Astrocyte (in vitro differentiated cells and primary cell): ENCODE measurements at regions not wholly inside any gene's neighbourhood (a gene's known extent, or its start where the extent isn't known, plus 50 kb on each side); places are given as distances from the start of the nearest gene placed in this dataset.

Source experiments
- DNase-seq: peaks from one replicate; pipeline ENCODE4 v3.0.0-alpha.2; 2010; ENCODE audit warnings: low read depth
- FAIRE-seq: peaks from 2 replicates; lab custom pipeline; 2011; peaks lifted over from hg19 to GRCh38; lab: Jason Lieb, UNC
- H2AFZ ChIP-seq: 2 replicates; pipeline ENCODE4 v1.6.0; 2012; ENCODE audit warnings: low read depth, low read length, inconsistent platforms
- H3K27ac ChIP-seq: 2 replicates; pipeline ENCODE4 v1.5.1; 2011; ENCODE audit warnings: low read depth, low read length, inconsistent platforms
- H3K27me3 ChIP-seq: 2 replicates; pipeline ENCODE4 v1.6.0; 2011; ENCODE audit warnings: low read length, inconsistent platforms; ENCODE audit not compliant: insufficient read depth
- H3K36me3 ChIP-seq: 2 replicates; pipeline ENCODE4 v1.5.1; 2011; ENCODE audit warnings: low read length, inconsistent platforms; ENCODE audit not compliant: insufficient read depth
- H3K4me1 ChIP-seq: 2 replicates; pipeline ENCODE4 v1.5.1; 2011; ENCODE audit warnings: low read length, inconsistent platforms; ENCODE audit not compliant: insufficient read depth
- H3K4me2 ChIP-seq: 2 replicates; pipeline ENCODE4 v1.6.0; 2012; ENCODE audit warnings: low read length, inconsistent platforms
- H3K4me3 ChIP-seq: 2 replicates; pipeline ENCODE4 v1.5.1; 2011; ENCODE audit warnings: low read depth, mild to moderate bottlenecking, low read length, inconsistent platforms; ENCODE audit not compliant: insufficient read depth
- H3K79me2 ChIP-seq: 2 replicates; pipeline ENCODE4 v1.6.0; 2012; ENCODE audit warnings: mild to moderate bottlenecking, low read length, inconsistent platforms; ENCODE audit not compliant: insufficient read depth
- H3K9ac ChIP-seq: 2 replicates; pipeline ENCODE4 v1.6.0; 2012; ENCODE audit warnings: mild to moderate bottlenecking, low read length, inconsistent platforms
- H3K9me3 ChIP-seq: 2 replicates; pipeline ENCODE4 v1.5.1; 2012; ENCODE audit warnings: low read depth, mild to moderate bottlenecking, low read length, inconsistent platforms; ENCODE audit not compliant: insufficient read depth
- H4K20me1 ChIP-seq: 2 replicates; pipeline ENCODE4 v1.6.0; 2012; ENCODE audit warnings: low read length, inconsistent platforms; ENCODE audit not compliant: insufficient read depth
- H3K27ac Mint-ChIP-seq: one replicate; pipeline ENCODE4 v1.8.0; 2021; ENCODE audit warnings: mild to moderate bottlenecking, mixed read lengths; ENCODE audit not compliant: unreplicated experiment
- H3K27me3 Mint-ChIP-seq: one replicate; pipeline ENCODE4 v1.8.0; 2021; ENCODE audit warnings: low read depth, mixed read lengths; ENCODE audit not compliant: unreplicated experiment
- H3K36me3 Mint-ChIP-seq: one replicate; pipeline ENCODE4 v1.8.0; 2021; ENCODE audit warnings: low read depth, mixed read lengths; ENCODE audit not compliant: unreplicated experiment
- H3K4me1 Mint-ChIP-seq: one replicate; pipeline ENCODE4 v1.8.0; 2021; ENCODE audit warnings: low read depth, mixed read lengths; ENCODE audit not compliant: unreplicated experiment
- H3K4me3 Mint-ChIP-seq: one replicate; pipeline ENCODE4 v1.8.0; 2021; ENCODE audit warnings: mild to moderate bottlenecking, moderate library complexity, mixed read lengths; ENCODE audit not compliant: unreplicated experiment
- H3K9me3 Mint-ChIP-seq: one replicate; pipeline ENCODE4 v1.8.0; 2021; ENCODE audit warnings: mild to moderate bottlenecking, mixed read lengths; ENCODE audit not compliant: unreplicated experiment
- EZH2 ChIP-seq: IDR thresholded peaks from 2 replicates; pipeline ENCODE4 v1.6.1; 2012; ENCODE audit warnings: mild to moderate bottlenecking, low read length, inconsistent platforms; ENCODE audit not compliant: insufficient read depth
- TF ChIP-seq, protein P1 (sequence below): IDR thresholded peaks from 2 replicates; pipeline ENCODE4 v1.5.1; 2011; ENCODE audit warnings: low read depth, mild to moderate bottlenecking, inconsistent platforms, low read length, moderate library complexity; ENCODE audit not compliant: insufficient read depth

- H3K4me3 Mint-ChIP-seq: no peak overlapping the region
- Histone ChIP-seq H3K4me2 (no peak overlapping the region), H3K9ac (no peak overlapping the region), H2AFZ (no peak overlapping the region), H3K27ac (no peak overlapping the region), H3K4me1 (no peaks in the 10 kb centered on the region), H3K9me3 (no peaks in the 10 kb centered on the region), H3K36me3 (no peaks in the 10 kb centered on the region), H3K79me2 (no peaks in the 10 kb centered on the region), H3K4me3 (no peak overlapping the region), H3K27me3 (no peaks in the 10 kb centered on the region), H4K20me1 (no peaks in the 10 kb centered on the region)
- no peak overlapping the region for H3K27ac Mint-ChIP-seq
- no peaks in the 10 kb centered on the region for H3K9me3 Mint-ChIP-seq
- TF ChIP-seq, protein P1, sequence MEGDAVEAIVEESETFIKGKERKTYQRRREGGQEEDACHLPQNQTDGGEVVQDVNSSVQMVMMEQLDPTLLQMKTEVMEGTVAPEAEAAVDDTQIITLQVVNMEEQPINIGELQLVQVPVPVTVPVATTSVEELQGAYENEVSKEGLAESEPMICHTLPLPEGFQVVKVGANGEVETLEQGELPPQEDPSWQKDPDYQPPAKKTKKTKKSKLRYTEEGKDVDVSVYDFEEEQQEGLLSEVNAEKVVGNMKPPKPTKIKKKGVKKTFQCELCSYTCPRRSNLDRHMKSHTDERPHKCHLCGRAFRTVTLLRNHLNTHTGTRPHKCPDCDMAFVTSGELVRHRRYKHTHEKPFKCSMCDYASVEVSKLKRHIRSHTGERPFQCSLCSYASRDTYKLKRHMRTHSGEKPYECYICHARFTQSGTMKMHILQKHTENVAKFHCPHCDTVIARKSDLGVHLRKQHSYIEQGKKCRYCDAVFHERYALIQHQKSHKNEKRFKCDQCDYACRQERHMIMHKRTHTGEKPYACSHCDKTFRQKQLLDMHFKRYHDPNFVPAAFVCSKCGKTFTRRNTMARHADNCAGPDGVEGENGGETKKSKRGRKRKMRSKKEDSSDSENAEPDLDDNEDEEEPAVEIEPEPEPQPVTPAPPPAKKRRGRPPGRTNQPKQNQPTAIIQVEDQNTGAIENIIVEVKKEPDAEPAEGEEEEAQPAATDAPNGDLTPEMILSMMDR: no peak
- TF ChIP-seq EZH2: no peak
- FAIRE-seq: no peak
- no peaks in the 10 kb centered on the region for H3K27me3 Mint-ChIP-seq
- H3K36me3 Mint-ChIP-seq: no peaks in the 10 kb centered on the region
- DNase-seq: no peak
- H3K4me1 Mint-ChIP-seq: no peaks in the 10 kb centered on the region
These were observed 893.5 kb downstream of the TRIML1 start for GRCh38 chr4:189032606-189033338.

DNA sequence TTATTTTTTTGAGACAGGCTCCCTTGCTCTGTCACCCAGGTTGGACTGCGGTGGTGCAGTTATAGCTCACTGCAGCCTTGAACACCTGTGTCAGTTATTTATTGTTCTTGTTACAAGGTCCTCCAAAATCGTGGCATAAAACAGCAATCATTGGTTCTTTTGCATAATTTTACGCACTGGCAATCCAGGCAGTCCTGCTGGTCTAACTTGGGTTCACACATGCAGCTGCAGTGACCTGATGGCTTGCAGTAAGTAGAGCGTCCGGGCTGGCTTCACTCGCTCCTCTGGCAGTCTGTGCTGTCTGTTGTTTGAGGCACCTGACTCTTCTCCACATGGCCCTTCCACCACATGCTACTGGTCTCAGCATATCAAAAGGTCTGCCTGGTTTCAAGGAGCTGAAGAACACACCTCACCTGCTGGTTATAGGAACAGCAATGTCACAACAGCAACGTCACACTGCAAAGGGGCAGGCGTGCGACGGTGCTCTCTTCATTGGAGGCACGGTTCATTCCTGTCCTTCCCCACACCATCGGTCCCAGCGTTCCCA, 894.6 kb downstream of the TRIML1 start:
- Histone ChIP-seq H3K36me3 (no peaks in the 10 kb centered on the region), H3K4me3 (no peak overlapping the region), H2AFZ (no peak overlapping the region), H3K4me1 (no peaks in the 10 kb centered on the region), H3K9ac (no peak overlapping the region), H3K4me2 (no peak overlapping the region), H4K20me1 (no peaks in the 10 kb centered on the region), H3K9me3 (no peaks in the 10 kb centered on the region), H3K27ac (no peak overlapping the region), H3K27me3 (no peaks in the 10 kb centered on the region), H3K79me2 (no peaks in the 10 kb centered on the region)
- H3K4me3 Mint-ChIP-seq: no peak overlapping the region
- H3K9me3 Mint-ChIP-seq: no peaks in the 10 kb centered on the region
- TF ChIP-seq, protein P1: no peak
- no peak for TF ChIP-seq EZH2
- no peaks in the 10 kb centered on the region for H3K27me3 Mint-ChIP-seq
- no peaks in the 10 kb centered on the region for H3K36me3 Mint-ChIP-seq
- H3K27ac Mint-ChIP-seq: no peak overlapping the region
- DNase-seq (no peak), FAIRE-seq (no peak)
- H3K4me1 Mint-ChIP-seq: no peaks in the 10 kb centered on the region

DNA sequence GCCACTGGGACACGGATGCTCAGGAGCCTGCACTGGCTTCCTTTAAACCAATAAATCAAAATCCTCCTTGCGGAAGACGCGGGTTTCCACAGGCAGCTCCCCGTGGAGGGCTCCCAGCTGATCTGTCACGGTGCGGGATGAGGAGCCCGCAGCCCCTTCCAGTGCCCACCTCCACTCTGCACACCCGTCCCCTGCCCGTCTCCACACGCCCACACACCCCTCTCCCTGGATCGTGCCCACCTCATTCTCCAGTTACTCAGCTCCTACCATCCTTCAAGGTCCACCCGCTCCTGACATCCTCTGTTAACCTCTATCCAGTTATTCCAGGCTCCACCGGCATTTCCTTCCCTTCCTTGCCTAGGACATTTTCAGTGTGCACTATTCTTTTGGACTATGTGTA, 895.9 kb downstream of the TRIML1 start:
- Mint-ChIP-seq H3K36me3 (no peaks in the 10 kb centered on the region), H3K4me3 (no peak overlapping the region), H3K9me3 (no peaks in the 10 kb centered on the region), H3K27me3 (no peaks in the 10 kb centered on the region), H3K27ac (no peak overlapping the region), H3K4me1 (no peaks in the 10 kb centered on the region)
- H3K4me2 ChIP-seq: no peak overlapping the region
- no peaks in the 10 kb centered on the region for H3K4me1 ChIP-seq
- H3K27me3 ChIP-seq: no peaks in the 10 kb centered on the region
- H3K36me3 ChIP-seq: no peaks in the 10 kb centered on the region
- no peaks in the 10 kb centered on the region for H4K20me1 ChIP-seq
- FAIRE-seq (no peak), DNase-seq (no peak)
- H3K27ac ChIP-seq: no peak overlapping the region
- H3K4me3 ChIP-seq: no peak overlapping the region
- H3K9ac ChIP-seq: no peak overlapping the region
- H3K79me2 ChIP-seq: no peaks in the 10 kb centered on the region
- TF ChIP-seq, protein P1: no peak
- no peak for TF ChIP-seq EZH2
- H3K9me3 ChIP-seq: no peaks in the 10 kb centered on the region
- no peak overlapping the region for H2AFZ ChIP-seq
